GM19324 (cell line): ENCODE measurements at regions not wholly inside any gene's neighbourhood (a gene's known extent, or its start where the extent isn't known, plus 50 kb on each side); places are given as distances from the start of the nearest gene placed in this dataset.

Experiments used
- ATAC-seq: cut with Tn5 transposase; IDR thresholded peaks from one replicate; pipeline ENCODE4 v1.9.1; 2021; ENCODE audit warnings: mild to moderate bottlenecking, moderate library complexity; ENCODE audit not compliant: unreplicated experiment, low FRiP score

GRCh38 chr16:86325360-86325759, 185.0 kb upstream of the FOXF1 start:
- ATAC-seq: no peak

GRCh38 chr16:86325895-86326294, 184.4 kb upstream of the FOXF1 start:
- no peak for ATAC-seq

GRCh38 chr16:86327321-86327720, 183.0 kb upstream of the FOXF1 start:
- ATAC-seq: no peak

GRCh38 chr16:86330906-86331305, 179.4 kb upstream of the FOXF1 start:
- ATAC-seq: no peak

GRCh38 chr16:86334079-86334635, 176.2 kb upstream of the FOXF1 start:
- ATAC-seq: no peak

- no peak for ATAC-seq
Measured at GRCh38 chr16:86335266-86336172, 174.8 kb upstream of the FOXF1 start.

GRCh38 chr16:86337138-86337537, 173.2 kb upstream of the FOXF1 start:
- no peak for ATAC-seq

- no peak for ATAC-seq
Measured at GRCh38 chr16:86337581-86338402, 172.5 kb upstream of the FOXF1 start.

GRCh38 chr16:86338403-86339115, 171.8 kb upstream of the FOXF1 start:
- no peak for ATAC-seq

- no peak for ATAC-seq
Measured at GRCh38 chr16:86342161-86342834, 168.0 kb upstream of the FOXF1 start.

- ATAC-seq: no peak
Measured at GRCh38 chr16:86343027-86343795, 167.1 kb upstream of the FOXF1 start.

GRCh38 chr16:86343796-86344585, 166.3 kb upstream of the FOXF1 start:
- no peak for ATAC-seq

GRCh38 chr16:86344586-86344871, 165.8 kb upstream of the FOXF1 start:
- no peak for ATAC-seq

- no peak for ATAC-seq
Measured at GRCh38 chr16:86344881-86345280, 165.4 kb upstream of the FOXF1 start.

GRCh38 chr16:86345516-86345915, 164.8 kb upstream of the FOXF1 start:
- no peak for ATAC-seq

- ATAC-seq: no peak
Measured at GRCh38 chr16:86346034-86346433, 164.3 kb upstream of the FOXF1 start.

- ATAC-seq: no peak
Measured at GRCh38 chr16:86347090-86347489, 163.2 kb upstream of the FOXF1 start.

- no peak for ATAC-seq
Measured at GRCh38 chr16:86347916-86348555, 162.3 kb upstream of the FOXF1 start.
